Stimulated activated CD8-positive, alpha-beta memory T cell treated with anti-CD3 and anti-CD28 coated beads, Interleukin-15, amount 100 ng/mL, for 24 hours (primary cell): ENCODE measurements at regions not wholly inside any gene's neighbourhood (a gene's known extent, or its start where the extent isn't known, plus 50 kb on each side); places are given as distances from the start of the nearest gene placed in this dataset.

Experiments used
- DNase-seq: peaks from one replicate; pipeline ENCODE4 v3.0.0-alpha.2; 2020; ENCODE audit warnings: low read depth

DNA sequence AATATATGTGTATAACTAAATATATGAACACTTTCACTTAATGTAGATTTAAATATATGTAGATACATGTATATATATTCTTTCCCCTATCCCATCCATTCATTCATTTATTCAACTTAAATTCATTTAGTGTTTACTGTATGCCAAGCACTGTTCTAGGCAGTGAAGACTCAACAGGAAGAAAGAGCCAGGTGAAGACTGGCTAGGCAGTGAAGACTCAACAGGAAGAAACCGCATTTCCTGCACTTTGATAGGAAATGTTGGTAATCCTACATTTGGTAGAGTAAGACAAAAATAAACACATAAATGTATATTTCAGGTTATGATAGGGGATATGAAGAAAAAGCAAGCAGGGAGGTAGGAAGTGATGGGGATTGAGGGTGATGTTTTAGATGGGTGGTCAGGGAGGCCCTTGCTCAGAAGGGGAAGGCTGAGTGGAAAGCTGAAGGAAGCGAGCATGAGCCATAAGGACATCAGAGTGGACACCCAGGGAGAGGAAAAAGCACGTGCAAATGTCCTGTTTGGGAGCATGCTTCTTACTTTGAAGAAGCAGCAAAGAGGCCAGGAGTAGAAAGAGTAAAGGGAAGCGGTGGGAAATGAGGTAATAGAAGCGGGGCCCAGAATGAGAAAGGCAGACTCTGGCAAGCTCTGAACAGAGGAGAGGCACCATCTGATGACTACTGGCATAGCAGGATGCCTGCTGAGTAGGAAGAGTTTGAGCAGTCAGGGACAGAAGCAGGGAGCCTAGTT, 227.8 kb upstream of the MAP3K1 start:
- DNase-seq: no peak

DNA sequence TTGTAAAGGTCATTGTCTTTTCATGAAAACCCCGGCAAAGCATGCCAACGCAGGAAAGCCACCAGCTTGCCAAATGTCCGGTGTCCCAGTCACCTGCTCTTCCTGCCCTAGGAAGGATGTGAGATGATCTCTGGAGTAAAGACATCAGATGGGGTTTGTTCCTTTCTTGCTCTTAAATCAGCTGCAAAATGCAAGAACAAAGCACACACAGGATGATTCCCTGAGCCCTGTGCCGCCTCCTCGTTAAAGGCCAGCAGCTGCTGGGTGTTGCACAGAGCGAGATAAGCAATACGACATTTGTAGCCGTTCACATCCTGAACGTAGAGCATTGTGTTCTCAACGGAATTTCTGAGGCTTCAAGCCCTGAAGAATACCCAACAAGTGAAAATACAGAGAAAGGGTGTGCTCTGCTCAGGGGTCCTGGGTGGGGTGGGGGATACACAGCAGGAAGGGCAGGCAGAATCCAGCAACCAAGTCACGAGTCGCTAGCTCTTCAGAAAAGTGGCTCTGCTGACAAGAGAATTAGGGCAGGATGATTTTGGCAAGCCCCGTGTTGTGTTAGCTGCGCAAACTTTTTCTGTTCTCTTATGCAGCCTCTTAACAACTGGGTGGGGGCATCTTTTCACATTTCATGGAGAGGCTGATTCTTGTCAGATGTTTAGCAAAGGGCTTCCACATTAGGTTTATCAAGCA, 229.2 kb upstream of the MAP3K1 start:
- no peak for DNase-seq

DNA sequence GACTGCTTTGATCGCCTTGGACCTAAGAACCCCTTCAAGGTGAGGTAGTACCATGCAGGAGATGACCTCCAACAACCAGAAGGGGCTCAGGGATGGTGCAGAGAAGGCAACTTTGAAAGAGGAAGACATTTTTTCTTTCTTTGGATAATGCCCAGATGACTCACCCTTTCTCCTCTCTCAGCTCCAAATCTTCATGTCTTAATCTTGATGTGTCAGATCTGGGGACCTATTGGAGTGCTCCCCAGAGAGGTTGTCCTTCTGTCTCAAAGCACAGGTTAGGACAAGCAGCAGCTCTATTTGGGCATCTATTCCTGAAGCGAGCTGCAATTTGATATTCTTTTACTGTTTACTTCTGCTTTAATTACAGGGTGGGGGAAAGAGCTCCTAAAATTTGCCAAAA, 229.9 kb upstream of the MAP3K1 start:
- no peak for DNase-seq

DNA sequence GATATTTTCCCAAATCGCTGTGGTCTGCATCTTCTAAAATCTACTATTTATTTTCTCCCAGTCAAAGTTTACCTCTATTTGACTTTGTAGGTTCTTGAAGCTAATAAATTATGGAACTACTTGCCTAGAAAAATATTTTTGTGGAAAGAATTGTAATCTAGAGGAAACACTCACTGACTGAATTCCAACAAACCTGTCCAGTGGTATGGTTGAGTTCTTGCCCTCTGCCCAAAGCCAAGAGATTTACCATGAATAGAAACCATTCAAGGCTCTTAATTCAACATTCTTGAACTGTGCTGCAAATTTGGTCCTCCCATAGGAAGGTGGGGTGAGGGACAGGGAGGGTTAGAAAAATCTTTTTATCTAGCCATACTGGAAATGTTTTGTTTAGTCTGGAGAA, 233.9 kb upstream of the MAP3K1 start:
- no peak for DNase-seq

- DNase-seq: no peak
Measured at GRCh38 chr5:56580864-56581263, 234.5 kb upstream of the MAP3K1 start.

GRCh38 chr5:56575821-56576220, 239.5 kb upstream of the MAP3K1 start:
- DNase-seq: no peak

- DNase-seq: no peak
Measured at GRCh38 chr5:56574778-56575177, 240.6 kb upstream of the MAP3K1 start.

DNA sequence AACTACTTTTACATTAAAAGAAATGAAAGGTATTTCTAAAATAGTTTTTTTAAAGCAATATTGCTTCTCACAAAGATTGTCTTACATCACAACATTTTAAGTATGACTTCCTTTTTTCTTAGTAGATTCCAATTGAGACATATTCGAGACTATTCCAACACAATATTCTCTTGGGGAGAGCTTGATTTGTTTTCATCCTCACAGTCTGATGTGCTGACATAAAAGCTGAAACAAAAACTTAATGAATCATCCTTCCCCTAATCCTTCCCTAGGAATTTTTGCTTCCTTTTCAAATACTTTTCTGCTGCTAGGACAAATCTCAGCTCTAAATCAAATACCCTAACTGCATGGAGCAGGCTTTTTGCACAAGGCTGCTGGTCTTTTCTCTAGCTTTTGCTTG, 245.8 kb upstream of the MAP3K1 start:
- DNase-seq: no peak

DNA sequence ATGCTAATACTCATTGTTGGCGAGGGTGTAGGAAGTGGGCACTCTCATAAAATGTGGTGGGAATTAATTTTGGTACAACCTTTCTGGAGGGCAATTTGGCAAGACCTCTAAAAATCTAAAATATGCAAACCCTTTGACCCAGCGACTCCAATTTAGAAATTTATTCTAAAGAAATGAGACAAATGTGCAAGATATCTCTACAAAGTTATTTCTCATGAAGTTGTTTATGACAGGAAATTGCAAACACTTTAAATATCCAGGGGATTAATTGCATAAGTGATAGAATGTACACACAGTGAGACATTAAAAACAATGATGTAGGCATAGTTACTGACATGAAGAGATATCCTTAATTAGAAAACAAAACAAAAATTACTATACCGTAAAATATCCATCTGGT, 246.3 kb upstream of the MAP3K1 start:
- no peak for DNase-seq

DNA sequence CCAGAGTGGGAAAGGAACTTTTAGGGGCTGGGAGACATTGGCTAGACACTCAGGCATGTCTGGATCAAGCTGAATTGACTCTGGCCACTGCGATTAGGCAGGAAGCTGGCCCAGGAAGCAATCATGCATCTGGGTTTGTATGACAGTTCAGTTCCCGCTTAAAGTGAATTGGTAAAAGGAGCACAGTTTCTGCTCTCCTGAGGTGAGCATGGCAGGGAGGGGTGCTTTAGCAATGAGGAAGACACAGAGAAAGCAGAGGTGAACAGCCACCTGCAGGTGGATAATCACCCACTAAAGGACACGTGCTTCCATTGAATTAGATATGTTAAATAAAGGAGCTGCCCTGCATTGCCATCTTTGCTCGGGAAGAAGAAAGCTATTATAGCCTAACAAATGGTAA, 248.1 kb upstream of the MAP3K1 start:
- no peak for DNase-seq

GRCh38 chr5:56566374-56567249, 248.7 kb upstream of the MAP3K1 start:
- DNase-seq: no peak

GRCh38 chr5:56565644-56566043, 249.7 kb upstream of the MAP3K1 start:
- no peak for DNase-seq

- no peak for DNase-seq
Measured at GRCh38 chr5:56565283-56565615, 250.1 kb upstream of the MAP3K1 start.

DNA sequence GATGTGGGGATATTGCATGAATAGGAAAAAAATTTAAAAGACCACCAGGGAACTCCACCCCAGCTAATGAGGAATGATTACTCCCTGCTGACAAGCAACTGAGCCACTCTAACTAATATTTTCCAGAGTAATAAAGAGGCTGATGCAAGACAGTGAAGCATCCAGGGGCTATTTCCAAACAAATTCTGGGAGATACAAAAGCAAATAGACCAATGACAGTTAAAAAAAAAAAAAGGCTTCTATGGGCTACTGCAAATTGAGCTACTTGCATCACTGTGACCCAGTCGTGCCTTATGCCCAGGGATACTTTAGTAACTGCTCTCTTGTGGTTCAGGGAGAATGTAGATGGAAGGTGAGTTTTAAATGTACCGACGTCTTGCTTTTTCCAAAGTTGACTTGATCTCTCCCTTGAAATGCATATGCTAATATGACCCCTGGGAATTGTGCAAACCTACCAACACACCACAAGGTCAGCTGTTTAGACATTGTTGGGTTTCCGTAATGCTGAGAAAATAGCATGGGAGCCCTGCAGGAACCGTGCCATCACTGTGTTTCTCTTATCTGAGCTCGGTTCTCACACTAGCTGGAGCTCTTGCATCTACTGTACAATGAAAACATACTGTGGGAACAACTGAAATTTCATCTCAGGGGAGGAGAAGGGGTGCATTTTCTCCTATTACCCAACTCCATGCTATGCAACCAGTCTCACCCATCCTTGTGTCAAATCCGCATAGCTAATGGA, 250.6 kb upstream of the MAP3K1 start:
- DNase-seq: no peak

- no peak for DNase-seq
Measured at GRCh38 chr5:56561455-56561854, 253.9 kb upstream of the MAP3K1 start.

DNA sequence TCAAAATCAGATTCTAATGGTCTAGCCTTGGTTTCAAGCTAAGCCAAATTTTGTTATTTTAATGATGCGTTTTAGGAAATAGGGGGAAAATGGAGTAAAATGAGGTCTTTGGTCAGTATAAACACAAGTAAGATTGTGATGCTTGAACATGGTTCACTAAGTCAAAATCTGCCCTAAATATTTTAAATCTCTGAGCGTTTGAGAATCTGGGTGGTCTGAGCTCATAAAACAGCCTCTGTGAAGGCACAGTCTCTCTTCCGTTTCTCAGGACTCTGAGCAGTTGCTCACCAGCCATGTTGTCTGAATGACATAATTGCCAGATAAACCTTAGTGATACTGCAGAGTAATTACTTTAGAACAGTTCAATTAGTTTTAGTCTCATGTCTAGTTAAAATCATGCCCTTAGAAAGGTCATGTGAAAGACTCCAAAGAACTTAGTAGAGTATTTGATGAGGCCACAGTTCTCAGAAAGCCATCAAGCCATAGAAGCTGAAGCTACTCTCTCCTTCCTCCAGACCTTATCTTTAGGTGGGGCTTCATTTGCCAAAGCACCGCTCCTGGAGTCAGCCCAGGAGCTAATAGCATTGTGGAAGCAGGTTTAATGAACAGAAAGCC, 257.1 kb upstream of the MAP3K1 start:
- DNase-seq: no peak

- DNase-seq: no peak
Measured at GRCh38 chr5:56557198-56557597, 258.2 kb upstream of the MAP3K1 start.

DNA sequence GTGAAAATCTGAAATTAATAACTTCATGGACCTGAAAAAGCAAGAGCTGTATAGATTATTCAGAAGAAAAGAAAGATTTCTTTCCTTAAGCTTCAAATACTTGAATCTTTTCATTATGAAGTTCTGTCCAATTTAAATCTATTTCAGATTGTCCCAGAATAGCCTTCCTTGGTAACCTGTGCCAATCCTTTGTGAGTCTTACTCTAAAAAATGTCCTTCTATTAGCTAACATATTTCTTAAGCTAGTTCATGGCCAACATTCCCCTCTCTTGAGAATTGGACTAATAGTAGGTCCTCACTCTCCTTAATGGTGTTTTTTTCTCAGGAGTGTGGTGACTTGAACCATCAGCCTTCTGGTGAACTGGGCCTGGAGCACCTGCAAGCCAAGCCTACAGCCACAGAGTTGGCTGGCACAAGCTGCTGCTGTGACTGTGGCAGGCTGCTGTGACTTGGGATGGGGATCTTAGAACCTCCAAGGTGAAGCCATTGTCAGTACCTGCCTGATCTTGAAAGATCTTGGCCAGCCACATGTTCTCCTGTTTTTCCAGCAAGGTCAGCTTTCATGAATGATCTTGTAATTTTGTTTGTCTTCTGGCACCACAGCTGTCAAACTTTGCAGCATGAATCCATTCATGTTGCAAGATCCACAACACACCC, 262.6 kb upstream of the MAP3K1 start:
- no peak for DNase-seq

GRCh38 chr5:56550227-56550626, 265.1 kb upstream of the MAP3K1 start:
- no peak for DNase-seq

GRCh38 chr5:56549096-56549886, 266.1 kb upstream of the MAP3K1 start:
- no peak for DNase-seq
